Stomach (tissue), 4 donors: ENCODE measurements at regions not wholly inside any gene's neighbourhood (a gene's known extent, or its start where the extent isn't known, plus 50 kb on each side); places are given as distances from the start of the nearest gene placed in this dataset.

Source experiments
- CTCF ChIP-seq, 7 experiments: fragments of 450-650 bp in 4 of 7; fragments of 200-600 bp in 3 of 7; sonication (generic) in 3 of 7; IDR thresholded peaks; one replicate each; pipeline ENCODE4 v1.5.1; 2016 to 2019; ENCODE audit warnings: antibody characterized with exemption in 7 of 7, control low read depth in 2 of 7, mild to moderate bottlenecking in 1 of 7
- POLR2A ChIP-seq, 4 donors: fragments of 450-650 bp; IDR thresholded peaks; one replicate each; pipeline ENCODE4 v1.6.1; 2016; ENCODE audit warnings: antibody characterized with exemption in 4 of 4, control low read depth in 2 of 4, mild to moderate bottlenecking in 1 of 4, moderate library complexity in 1 of 4
- POLR2AphosphoS5 ChIP-seq, 3 donors: sonication (generic); formaldehyde crosslinking; IDR thresholded peaks; one replicate each; pipeline ENCODE4 v1.6.1; 2016; ENCODE audit warnings: antibody characterized with exemption in 3 of 3

- TF ChIP-seq CTCF (IDR thresholded peaks at IDR 0.05) (no peak), POLR2A (IDR thresholded peaks at IDR 0.05) (no peak), POLR2AphosphoS5 (IDR thresholded peaks at IDR 0.05) (no peak)
These were observed 219.2 kb upstream of the CTBP2 start for GRCh38 chr10:125379592-125379991.
